ENCODE measurements at regions not wholly inside any gene's neighbourhood (a gene's known extent, or its start where the extent isn't known, plus 50 kb on each side); places are given as distances from the start of the nearest gene placed in this dataset.

- H3K9me3 Mint-ChIP-seq = peaks cover 19% of the 10 kb centered on the region
- no peaks in the 10 kb centered on the region for H3K27me3 Mint-ChIP-seq (ENCODE audit: insufficient read depth)
- no peak overlapping the region for H3K4me3 Mint-ChIP-seq
- no peak overlapping the region for H3K27ac Mint-ChIP-seq
- Histone ChIP-seq H3K27ac (ENCODE audit: low read depth, low read length) (no peak overlapping the region), H3K4me3 (ENCODE audit: low read length) (no peak overlapping the region), H3K9ac (ENCODE audit: extremely low read depth, low read length, poor library complexity, severe bottlenecking) (no peak overlapping the region), H3K9me3 (ENCODE audit: control insufficient read depth, low read length) (peaks cover 2% of the 10 kb centered on the region), H3K4me1 (ENCODE audit: control insufficient read depth, insufficient read depth, low read length) (no peaks in the 10 kb centered on the region), H3K36me3 (ENCODE audit: control insufficient read depth, insufficient read depth, low read length) (no peaks in the 10 kb centered on the region), H3K27me3 (ENCODE audit: control insufficient read depth, insufficient read depth, low read length, poor library complexity, severe bottlenecking) (no peaks in the 10 kb centered on the region)
- no peak for TF ChIP-seq CTCF (conservative IDR thresholded peaks at IDR 0.05)
- H3K36me3 Mint-ChIP-seq (ENCODE audit: low read depth) = peaks cover 2% of the 10 kb centered on the region
- no peak for DNase-seq
- WGBS, 2 experiments (ENCODE audit: insufficient coverage in 1 of 2, insufficient read length in 1 of 2) = 89% methylated on average over 1 of the region's 1 CpG; no CpG with 5 or more reads in 1 of the 2 experiments
- H3K4me1 Mint-ChIP-seq = no peaks in the 10 kb centered on the region
Observed at GRCh38 chr13:31674051-31674450, 65.3 kb upstream of the RXFP2 start.

DNA sequence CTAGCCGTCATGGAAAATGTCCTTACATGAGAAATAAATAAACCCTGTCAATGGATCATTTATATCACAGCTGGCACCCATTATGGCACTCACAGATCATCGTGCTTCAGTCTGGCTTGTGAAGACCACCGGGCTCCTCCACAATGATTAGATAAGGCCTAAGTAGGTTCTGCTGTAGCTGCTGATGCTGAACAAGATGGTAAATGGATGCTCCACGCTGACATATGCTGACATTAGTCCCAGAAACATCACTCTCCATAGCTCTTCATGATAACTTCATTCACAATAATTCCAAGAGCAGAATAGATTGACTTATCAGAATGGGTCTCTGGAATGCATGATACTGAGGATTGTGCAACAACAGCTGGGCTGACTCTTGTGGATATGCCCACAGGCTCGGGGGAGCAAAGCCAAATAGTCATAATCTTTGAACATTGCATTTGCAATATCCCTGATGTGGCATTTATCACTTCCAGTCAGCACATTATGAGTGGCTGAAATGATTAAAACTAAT is 63.8 kb upstream of the RXFP2 start:
- 93% methylated on average over 4 to 5 of the region's 5 CpGs for WGBS, 2 experiments (ENCODE audit: insufficient coverage in 1 of 2, insufficient read length in 1 of 2)

DNA sequence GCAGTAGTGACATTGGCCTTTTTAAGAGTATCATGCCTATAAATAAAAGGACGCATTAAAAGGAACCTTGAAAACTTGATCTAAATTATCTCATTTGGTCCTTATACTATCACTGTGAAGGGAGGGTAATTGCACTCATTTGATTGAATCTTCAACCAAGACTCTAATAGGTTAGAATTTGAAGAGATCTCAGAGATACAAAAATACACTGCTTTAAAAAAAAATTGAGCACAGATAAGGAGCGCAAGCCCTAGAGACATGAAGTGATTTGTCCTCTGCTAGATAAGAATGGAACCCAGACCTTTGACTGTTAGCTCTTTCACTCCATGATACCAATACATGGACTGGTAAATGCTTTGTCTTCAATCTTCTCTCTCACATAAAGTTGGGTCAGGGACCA is 58.2 kb upstream of the RXFP2 start:
- H3K4me1 Mint-ChIP-seq = no peaks in the 10 kb centered on the region

More for the DNA sequence above, 63.8 kb upstream of the RXFP2 start:
- no peaks in the 10 kb centered on the region for H3K9me3 ChIP-seq (ENCODE audit: control insufficient read depth, low read length)
- H3K27ac ChIP-seq (ENCODE audit: low read depth, low read length) = no peak overlapping the region
- no peaks in the 10 kb centered on the region for H3K36me3 Mint-ChIP-seq (ENCODE audit: low read depth)
- no peak for TF ChIP-seq CTCF (conservative IDR thresholded peaks at IDR 0.05)
- no peaks in the 10 kb centered on the region for H3K4me1 ChIP-seq (ENCODE audit: control insufficient read depth, insufficient read depth, low read length)
- H3K4me1 Mint-ChIP-seq = no peaks in the 10 kb centered on the region
- H3K27me3 ChIP-seq (ENCODE audit: control insufficient read depth, insufficient read depth, low read length, poor library complexity, severe bottlenecking) = no peaks in the 10 kb centered on the region
- no peak overlapping the region for H3K4me3 Mint-ChIP-seq
- peaks cover 6% of the 10 kb centered on the region for H3K9me3 Mint-ChIP-seq
- H3K4me3 ChIP-seq (ENCODE audit: low read length) = no peak overlapping the region
- H3K27me3 Mint-ChIP-seq (ENCODE audit: insufficient read depth) = no peaks in the 10 kb centered on the region
- DNase-seq = no peak
- H3K27ac Mint-ChIP-seq = no peak overlapping the region
- no peak overlapping the region for H3K9ac ChIP-seq (ENCODE audit: extremely low read depth, low read length, poor library complexity, severe bottlenecking)
- H3K36me3 ChIP-seq (ENCODE audit: control insufficient read depth, insufficient read depth, low read length) = no peaks in the 10 kb centered on the region

More for the DNA sequence above, 58.2 kb upstream of the RXFP2 start:
- Mint-ChIP-seq H3K27me3 (ENCODE audit: insufficient read depth) (no peaks in the 10 kb centered on the region), H3K27ac (no peak overlapping the region), H3K36me3 (ENCODE audit: low read depth) (no peaks in the 10 kb centered on the region), H3K9me3 (peaks cover 6% of the 10 kb centered on the region), H3K4me3 (no peak overlapping the region)
- Histone ChIP-seq H3K4me1 (ENCODE audit: control insufficient read depth, insufficient read depth, low read length) (no peaks in the 10 kb centered on the region), H3K36me3 (ENCODE audit: control insufficient read depth, insufficient read depth, low read length) (no peaks in the 10 kb centered on the region), H3K4me3 (ENCODE audit: low read length) (no peak overlapping the region), H3K9me3 (ENCODE audit: control insufficient read depth, low read length) (no peaks in the 10 kb centered on the region), H3K9ac (ENCODE audit: extremely low read depth, low read length, poor library complexity, severe bottlenecking) (no peak overlapping the region), H3K27me3 (ENCODE audit: control insufficient read depth, insufficient read depth, low read length, poor library complexity, severe bottlenecking) (no peaks in the 10 kb centered on the region), H3K27ac (ENCODE audit: low read depth, low read length) (no peak overlapping the region)
- DNase-seq = no peak
- TF ChIP-seq CTCF (conservative IDR thresholded peaks at IDR 0.05) = no peak
- 92 to 100% methylated on average over 1 to 2 of the region's 2 CpGs for WGBS, 2 experiments (ENCODE audit: insufficient coverage in 1 of 2, insufficient read length in 1 of 2)
